ENCODE measurements at regions not wholly inside any gene's neighbourhood (a gene's known extent, or its start where the extent isn't known, plus 50 kb on each side); places are given as distances from the start of the nearest gene placed in this dataset.

DNA sequence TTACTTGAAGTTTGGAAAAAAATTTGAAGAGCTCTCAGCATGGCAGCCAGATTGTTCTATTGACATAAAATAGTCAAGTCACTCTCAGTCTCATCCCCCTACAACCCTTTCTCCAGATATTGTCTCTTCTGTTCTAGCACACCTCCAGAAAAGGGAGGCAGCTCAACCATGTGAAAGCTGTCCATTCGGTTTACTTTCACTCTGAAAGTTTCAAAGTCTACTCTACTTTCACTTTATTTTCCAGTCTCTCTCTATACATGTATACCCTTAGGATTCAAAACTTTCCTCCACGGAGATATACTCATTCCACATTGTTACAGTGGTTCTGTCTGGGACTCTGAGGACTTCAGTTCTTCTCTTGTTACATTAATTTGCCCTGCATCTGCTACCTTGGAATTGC lies 111.0 kb upstream of the STAC start:
- no peak for DNase-seq (ENCODE audit: low read depth in 2 of 2)

DNA sequence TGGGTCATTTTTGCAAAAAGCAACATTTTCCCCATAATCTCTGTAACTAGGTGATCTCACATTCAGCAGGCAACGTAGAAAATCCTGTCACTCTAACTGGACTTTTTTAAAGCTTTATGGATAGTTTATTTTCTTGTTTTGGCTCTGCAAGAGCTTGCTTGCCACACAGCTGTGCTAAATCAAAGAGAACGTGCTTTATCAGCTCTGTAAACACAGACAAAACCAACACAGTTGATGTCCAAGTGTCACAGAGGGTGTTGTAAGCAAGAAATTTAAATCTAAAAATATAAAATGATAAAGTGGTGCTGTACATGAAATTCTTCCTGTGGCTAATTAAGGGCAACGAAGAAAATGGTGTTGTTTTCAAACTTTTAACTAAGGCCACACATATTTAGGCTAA lies 97.5 kb upstream of the STAC start:
- no peak for DNase-seq (ENCODE audit: low read depth in 2 of 2)

DNA sequence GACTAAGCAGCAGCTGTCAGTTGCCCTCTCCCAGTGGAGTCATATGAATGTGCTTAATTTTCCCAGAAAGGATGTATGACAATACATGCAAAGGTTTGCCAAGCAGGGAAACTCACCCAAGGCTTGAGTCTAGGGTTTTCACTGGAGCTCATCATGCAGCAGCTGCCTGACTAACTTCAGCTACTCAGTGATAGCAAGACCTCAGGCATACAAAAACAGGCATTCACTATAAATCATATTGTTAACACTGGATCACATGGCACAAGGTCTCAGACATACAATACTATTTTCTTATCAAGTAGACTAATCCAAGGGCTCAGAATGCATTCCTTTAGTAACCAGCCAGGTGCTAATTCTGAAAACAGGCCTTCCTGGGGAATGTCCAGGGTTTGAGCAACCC lies 85.0 kb upstream of the STAC start:
- DNase-seq (ENCODE audit: low read depth in 2 of 2): no peak

DNA sequence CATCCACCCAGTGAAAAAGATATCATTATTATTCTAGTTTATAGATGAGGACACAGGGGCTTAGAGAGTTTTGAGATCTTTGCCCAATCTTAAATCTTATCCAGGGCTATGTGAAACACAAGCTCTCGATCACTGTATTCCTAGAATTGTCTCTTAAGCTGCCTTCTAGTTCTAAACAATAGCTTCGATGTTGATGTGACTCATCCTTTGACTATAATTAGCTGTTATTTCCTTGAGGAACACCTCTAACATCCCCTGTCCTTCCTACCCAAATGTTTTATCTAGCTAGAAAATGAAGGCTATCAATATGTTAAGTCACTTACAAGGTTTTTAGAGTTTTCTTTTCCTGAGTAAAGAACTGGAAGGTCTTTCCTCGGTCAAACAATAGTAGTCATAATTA lies 83.1 kb upstream of the STAC start:
- no peak for DNase-seq (ENCODE audit: low read depth in 2 of 2)

DNA sequence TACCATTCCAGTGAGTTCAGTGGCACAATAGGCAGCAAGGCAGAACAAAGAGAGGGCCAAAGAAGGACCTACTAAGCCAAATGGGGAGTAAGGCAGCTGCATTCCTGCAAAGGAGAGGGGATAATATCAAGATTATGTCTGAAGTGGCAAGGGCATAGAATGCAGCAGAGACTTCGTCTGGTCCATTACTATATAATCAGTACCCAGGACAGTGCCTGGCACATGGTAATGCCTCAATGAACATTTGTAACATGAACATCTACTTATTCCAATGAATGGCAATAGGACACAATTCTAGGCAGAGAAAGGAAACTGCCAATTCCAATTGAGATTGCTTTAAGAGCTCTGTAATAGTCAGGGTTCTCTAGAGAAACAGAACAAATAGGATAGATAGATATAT lies 82.1 kb upstream of the STAC start:
- no peak for DNase-seq (ENCODE audit: low read depth in 2 of 2)

DNA sequence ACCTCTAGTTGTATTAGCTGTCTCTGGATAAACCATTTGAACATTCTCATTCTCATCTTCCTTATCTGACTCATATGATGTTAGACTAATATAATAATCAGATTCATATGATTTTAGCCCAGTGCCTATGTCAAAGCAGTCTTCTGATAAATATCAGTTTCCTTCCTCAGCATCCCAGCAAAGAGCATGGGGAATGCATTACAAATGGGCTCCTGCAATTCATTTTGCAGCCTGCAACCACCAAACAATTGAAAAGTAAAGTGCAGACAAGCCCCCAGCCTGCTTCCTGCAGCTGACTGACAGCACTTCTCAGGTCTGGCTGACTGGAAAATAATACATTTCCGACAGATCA lies 78.2 kb upstream of the STAC start:
- no peak for DNase-seq (ENCODE audit: low read depth in 2 of 2)

DNA sequence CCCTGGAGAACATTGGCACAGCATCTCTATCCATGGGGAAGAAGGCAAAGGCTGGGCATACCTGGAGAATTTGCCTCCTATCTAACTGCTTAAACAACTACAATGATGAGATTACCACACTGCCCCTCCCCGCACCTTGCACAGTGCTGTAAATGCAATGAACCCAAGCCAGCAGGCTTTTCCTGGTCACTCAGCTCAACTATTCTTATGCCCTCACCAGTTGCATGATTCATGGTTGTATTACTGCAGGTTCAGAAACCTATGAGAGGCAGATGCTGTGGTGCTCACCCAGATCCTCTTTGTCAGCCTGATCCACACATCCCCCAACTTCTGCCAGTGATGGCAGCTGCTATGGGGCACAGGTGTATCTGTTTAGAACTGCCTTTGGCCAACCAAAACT lies 77.7 kb upstream of the STAC start:
- no peak for DNase-seq (ENCODE audit: low read depth in 2 of 2)

DNA sequence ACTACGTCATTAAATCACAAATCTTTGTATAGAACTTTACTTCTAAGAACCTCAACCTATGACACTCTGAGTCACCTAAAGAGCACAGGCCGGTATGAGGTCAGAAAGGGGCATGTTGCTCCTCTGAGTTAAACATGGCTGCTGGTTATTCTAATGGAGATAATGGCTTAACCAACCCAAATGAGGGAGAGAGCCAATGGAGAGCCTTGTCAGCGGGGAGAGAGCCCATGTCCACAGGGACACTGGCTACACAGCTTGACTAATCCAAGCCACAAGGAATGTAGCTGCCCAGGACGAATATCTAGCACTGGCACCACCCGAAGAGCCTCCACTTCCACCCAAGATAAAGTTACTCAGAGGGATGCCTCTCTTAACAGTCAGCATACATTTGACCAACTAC lies 77.0 kb upstream of the STAC start:
- no peak for DNase-seq (ENCODE audit: low read depth in 2 of 2)

DNA sequence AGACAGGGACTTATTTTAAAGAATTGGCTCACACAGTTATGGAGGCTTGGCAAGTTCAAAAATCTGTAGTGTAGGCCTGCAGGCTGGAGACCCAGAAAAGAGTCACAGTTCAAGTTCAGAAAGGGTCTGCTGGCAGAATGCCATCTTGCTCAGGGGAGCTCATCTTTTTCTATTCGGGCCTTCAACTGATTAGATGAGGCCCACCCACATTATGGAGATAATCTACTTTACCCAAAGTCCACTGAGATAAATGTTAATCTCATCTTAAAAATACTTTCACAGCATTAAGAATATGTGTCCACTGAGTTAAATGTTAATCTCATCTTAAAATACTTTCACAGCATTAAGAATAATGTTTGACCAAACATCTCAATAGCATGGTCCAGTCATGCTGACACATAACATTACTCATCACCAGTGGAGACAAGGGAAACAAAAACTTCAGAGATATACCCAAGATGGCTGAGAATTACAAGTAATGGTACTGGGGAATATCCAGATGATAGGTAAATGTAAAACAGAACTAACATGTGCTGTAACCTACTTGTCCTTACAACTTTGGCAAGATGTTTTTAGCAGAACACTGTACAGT lies 74.3 kb upstream of the STAC start:
- DNase-seq (ENCODE audit: low read depth in 2 of 2): no peak

DNA sequence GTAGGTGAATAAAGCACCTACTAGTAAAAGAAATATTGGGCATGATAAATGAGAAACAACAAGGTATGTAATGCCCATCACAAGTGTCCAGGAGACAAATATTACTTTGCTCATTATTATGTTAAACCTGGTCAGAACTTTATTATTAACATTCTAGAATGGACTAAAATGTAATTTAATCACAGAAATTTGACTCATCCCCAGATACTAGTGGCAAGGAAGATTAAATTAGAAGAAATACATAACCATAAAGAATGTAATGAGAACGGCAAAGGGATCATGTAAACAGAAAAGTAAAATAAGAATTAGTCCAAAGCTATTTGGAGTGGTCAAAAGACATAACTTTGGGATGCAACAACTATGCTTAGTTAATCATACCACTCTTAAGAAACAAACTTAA lies 71.2 kb upstream of the STAC start:
- DNase-seq (ENCODE audit: low read depth in 2 of 2): no peak

DNA sequence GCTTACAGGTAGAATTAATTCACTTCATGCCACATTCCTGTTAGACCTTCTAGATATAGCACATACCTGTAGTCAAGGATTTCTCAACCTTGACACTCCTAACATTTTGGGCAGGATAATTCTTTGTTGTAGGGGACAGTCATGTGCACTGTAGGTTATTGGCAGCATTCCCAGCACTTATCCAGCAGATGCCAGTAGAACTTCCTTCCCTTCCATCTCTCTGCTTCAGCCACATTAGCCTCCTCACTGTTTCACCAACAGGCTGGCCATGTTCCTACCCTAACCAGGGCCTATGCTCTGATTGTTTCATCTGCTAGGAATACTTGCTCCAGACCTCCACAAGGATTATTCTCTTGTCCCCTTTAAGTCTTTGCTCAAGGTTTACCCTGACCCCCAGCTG lies 68.0 kb upstream of the STAC start:
- DNase-seq (ENCODE audit: low read depth in 2 of 2): no peak

DNA sequence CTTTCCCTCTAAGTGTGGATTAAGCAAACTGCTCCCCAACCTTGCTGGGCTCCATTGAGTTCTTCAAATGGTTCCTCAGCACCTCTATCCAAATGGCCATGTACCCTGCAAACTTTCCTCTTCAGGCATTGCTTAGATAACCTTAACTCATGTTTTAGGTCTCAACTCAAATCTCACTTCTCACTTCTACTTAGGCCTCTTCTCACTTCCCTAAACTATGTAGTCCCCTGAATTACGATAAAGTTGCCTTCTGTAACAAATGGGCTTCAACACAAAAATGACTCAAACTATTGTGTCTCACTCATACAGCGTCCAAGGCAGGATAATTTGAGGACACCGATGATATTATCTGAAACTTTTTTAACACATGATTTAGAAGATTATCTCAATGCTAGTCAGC lies 62.4 kb upstream of the STAC start:
- DNase-seq (ENCODE audit: low read depth in 2 of 2): no peak

DNA sequence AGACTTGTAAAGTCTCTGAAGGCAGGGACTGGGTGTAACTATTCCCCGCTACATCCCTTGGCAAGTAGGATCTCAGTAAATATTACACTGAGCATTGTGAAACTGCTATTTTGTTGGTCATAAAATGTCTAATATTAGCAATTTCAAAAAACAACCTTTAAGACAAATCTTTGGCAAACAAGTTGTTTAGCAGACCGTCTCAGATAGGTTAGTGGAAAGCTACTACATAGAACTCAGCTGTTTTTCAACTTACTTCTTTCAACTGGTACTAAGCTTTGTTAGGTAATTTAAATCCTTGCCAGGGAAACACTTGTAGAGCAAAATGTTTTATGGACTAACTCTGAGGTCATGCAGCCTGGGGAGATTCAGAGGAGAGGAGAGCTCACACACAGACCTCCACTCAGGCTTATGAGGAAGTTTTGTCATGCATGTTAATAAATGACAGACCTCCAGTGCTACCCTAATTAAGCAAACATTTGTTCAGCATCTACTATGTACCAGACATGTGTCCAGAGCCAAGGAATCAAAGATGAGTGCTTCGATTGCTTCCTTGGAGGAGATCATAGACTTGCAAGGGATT lies 61.6 kb upstream of the STAC start:
- no peak for DNase-seq (ENCODE audit: low read depth in 2 of 2)

DNA sequence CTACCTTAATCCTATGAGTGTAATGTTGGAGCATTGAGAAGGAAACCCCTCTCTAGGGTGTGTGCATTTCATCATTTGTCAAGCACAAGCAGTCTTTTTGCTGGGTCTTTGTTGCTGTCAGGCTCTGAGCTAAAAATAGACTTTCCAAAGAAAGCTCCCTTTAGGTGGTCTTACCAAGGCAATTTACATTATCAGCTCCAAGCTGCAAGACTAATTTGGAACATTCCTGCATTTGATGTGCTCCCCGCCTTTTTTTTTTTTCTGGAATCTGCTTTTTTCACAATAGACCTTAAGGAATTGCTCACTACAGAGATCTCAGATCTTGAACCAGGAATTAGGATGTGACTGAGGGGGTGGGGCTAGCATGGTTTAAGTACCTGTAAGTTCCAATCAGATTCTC lies 60.6 kb upstream of the STAC start:
- DNase-seq (ENCODE audit: low read depth in 2 of 2): no peak
